KBM-7 (cell line): ENCODE measurements at regions not wholly inside any gene's neighbourhood (a gene's known extent, or its start where the extent isn't known, plus 50 kb on each side); places are given as distances from the start of the nearest gene placed in this dataset.
"Not testable (repeated sequence)": the region's sequence is repeated elsewhere in the genome, so short reads cannot be mapped to it uniquely, and the experiment has no call there.

Experiments
- DNase-seq: peaks from one replicate; pipeline ENCODE4 v3.0.0-alpha.2; 2015
- in situ Hi-C: fragments of 300-500 bp; cut with MboI; formaldehyde crosslinking; loops from 2 replicates; pipeline ENCODE4 v1.14.3; 2020; ENCODE audit warnings: low sequenced_read_pairs, low pct_unique_long_range_greater_than_20kb, mixed read lengths

DNA sequence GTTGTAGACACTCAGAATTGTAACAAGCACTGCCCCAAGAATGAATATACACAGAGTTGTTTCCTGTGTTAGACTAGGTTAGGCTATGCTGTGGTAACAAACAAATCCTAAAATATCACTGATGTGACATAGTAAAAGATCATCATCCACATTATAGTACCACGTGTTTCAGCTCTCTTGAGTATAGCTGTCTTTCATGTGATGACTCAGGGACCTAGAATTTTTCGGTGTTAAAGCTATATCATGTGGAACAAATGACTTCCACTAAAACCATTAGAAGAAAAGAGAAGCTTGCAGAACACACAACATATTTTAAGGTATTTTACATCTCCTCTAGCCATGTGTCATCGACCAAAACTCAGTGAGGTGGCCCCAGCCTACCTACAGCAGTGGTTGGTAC lies 307.9 kb upstream of the RBMS3 start:
- in situ Hi-C loops = no loop called here
- DNase-seq = no peak

DNA sequence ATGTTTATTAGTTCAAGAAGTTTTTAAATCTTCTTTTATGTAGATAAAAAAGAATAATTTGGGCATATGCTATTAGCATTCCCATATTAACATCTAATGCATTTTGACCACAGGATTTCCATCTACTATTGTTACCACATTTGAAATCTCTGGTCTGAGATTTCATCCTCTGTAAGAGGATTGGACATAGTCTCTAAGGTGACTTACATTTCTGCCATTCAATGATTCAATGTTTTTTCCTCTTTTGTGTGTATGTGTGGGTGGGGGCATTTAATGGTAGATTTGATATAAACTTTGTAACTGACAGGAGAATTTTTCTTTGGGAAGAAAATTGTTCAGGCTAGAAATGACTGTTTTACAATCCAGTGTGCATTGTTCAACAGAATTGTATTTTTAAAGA lies 307.3 kb upstream of the RBMS3 start:
- DNase-seq = no peak
- in situ Hi-C loops = no loop called here

DNA sequence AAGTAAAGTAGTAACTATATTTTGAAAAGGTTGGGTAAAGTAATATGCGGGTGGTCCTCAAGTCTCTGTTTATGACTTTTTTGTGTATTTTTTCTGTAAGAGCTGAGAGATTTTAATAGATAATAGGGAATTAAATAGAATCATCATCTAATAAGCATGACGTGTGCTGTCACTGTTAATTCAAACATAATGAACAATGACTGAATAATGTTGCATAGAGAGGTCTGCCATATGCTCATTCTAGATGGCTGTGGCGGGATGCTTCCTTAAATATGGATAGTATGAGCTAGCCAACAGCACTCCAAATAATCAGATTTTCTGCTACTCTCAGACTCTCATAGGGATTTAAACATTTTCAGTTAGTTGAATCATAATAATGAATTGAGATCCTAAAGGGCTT lies 302.8 kb upstream of the RBMS3 start:
- in situ Hi-C loops = no loop called here
- DNase-seq = no peak

DNA sequence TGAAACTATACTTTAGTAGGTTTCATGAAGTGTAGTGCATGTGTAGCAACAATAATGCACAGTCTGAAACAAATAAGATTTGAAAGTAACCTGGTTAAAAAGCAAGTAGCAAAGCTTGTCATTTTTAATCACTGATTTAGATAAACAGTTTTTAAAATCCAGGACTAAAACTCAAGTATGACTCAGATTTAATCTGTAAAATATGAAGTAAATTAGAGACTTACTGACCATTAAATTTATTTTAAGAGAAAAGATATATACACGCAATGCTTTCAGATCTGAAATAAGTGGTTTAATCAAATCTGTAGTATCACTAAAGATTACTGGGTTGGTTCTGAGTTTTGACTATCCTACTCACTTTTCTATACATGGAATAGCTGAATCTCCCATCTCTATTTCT lies 300.7 kb upstream of the RBMS3 start:
- in situ Hi-C loops = no loop called here
- no peak for DNase-seq

DNA sequence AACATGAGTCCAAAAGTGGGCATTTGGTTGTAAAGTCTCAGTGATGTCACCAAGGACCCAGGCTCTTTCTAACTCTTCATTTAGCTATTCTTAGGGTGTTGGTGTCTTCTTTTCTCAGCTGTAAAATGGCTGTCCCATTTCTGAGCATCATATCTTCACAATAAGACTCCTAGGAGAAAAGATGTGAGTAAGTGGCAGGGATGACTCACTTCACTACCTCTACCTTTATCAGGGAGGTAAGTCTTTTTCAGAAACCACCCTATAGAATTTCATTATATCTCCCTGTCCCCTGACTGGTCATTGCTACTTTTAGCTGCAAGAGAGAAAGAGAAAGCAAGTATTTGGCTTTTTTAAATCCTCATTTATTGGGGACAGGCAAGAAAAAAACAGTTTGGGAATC lies 300.2 kb upstream of the RBMS3 start:
- no peak for DNase-seq
- in situ Hi-C loops = no loop called here

DNA sequence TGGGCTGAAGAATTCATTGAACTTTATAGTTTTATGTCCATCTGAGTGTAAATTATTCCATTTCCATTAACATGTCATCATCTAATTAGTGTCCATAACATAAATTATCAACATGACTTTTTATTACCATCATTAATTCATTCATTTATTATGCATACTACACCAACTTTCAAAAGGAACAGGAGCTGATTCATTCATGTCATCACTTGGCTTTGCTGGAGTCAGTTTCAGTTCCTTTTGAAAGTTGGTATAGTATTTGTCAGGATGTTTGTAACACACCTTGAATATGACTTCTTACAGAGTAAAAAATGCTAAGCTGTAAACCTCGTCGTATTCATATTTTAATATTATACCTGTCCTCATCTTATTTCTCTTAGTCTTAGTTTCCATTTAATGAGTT lies 298.0 kb upstream of the RBMS3 start:
- in situ Hi-C loops = no loop called here
- no peak for DNase-seq

DNA sequence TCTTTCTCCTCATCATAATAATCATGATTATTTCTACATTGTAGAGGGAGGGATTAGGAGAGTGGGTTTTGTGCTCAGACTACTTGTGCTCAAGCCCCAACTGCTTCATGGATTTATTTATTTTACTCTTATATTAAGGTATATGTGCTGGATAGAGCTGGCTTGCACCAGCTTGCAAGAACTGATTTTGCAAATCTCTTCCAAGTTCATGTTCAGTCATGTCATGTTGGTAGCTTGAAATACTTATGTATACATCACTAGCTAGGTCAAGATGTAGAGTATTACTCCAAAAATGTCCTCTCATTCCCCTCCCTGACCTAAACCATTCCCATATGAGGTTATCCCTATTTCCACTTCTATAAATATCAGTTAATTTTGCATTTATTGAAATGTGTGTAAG lies 293.9 kb upstream of the RBMS3 start:
- no peak for DNase-seq
- in situ Hi-C loops = no loop called here

DNA sequence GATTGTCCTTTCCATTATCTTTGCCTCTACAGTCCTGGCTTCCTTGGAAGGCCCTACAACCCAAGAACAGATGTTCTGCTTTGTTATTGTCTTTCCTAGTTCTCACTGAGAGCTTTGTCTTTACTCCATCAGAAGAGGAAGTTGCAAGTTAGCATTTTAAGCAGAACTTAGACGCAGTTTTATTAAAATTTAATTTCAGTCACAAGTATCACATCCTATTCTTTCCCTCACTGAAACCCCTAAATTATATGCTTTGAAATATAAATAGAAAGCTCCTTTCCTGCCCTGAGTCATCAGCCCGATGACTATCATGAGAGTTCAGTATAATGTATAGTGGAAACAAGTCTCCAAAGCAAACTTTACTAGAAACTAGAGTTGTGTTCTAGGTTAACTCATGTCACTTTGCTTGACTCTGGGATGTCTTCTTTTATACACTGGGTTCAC lies 291.2 kb upstream of the RBMS3 start:
- DNase-seq = no peak
- in situ Hi-C loops = no loop called here

DNA sequence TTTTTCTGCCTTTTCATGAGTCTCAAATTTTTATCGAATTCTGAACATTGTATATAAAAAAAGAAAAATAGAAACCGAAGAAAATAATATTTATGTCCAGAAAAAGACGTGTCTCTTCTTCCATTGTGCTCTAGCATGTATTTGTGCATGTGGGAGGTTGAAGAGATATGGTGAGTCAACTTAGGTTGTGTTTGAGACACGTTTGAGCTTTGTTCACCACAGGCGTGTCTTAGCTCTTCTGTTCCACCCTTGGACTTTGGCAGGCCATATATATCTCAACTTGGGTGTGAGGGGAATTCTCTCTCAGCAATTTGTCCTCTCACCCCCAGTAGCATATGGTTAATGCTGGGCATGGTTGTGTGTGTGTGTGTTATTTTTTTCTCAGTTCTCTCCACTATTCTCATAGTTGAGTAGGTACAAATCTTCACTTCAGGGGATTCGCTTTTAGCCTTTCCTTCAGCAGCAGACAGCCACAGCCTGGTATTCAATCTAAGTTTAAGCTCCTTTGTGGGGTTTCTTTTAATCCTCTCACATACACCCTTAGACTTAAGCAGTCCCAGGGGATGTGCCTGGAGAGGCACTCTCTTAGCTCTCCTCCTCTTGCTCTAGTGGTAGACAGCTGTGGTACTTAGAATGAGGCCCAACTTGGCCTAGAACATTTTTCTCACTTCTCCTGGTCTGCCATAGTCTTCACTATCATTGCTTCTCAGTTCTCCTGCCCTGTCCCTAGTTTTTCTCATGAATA lies 286.5 kb upstream of the RBMS3 start:
- DNase-seq = no peak
- in situ Hi-C loops = no loop called here

DNA sequence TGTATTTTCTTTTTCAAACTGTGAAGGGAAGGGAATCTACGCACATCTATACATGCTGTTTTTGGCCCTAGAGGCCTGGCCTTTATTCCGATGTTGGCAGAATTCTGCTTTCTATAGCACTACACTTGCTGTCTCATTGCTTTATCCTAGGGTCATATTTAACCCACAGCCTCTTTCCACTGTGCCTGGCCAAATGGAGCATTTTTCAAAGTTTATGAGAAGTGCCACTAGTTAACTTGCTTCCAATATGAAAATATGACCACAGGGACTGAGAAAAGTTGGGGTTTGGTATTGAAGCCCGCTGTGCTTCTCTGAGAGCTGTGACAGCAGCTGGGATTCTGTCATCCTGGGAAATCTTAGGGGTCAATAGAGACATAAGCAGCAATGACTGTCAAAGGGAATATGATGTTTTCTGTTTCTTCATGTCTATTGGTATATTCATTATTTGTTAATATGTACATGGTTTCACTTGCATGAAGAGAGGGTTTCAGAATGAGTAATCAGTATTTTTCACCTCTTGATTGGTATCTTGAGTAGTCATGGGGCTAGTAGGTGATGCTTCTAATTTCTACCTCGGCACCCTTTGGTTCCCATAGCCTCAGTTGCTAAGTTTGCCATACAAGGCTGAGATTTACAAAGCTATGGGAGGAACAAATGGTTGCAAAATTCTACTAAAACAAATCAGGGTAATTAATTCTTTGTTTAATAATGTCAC lies 275.8 kb upstream of the RBMS3 start:
- in situ Hi-C loops = no loop called here

DNA sequence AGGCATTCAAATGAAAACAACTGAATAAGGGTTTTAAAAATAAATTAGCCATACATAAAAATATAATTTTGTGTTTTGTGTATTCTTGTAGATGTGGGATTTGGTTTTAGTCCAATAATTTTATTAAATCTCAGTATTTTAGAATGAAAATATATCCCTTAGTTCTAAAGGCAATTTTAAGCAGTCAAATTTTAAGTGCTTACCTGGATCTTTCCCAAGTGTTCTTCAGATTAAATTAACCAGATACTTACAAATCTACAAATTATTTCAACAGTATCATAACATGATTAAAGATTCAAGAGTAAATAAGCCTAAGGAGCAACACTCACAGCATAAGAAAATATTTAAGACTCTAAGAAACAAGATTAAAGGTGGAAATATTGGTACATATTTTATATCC lies 275.0 kb upstream of the RBMS3 start:
- DNase-seq = no peak
- in situ Hi-C loops = no loop called here

More for the DNA sequence above, 275.8 kb upstream of the RBMS3 start:
- DNase-seq = no peak

DNA sequence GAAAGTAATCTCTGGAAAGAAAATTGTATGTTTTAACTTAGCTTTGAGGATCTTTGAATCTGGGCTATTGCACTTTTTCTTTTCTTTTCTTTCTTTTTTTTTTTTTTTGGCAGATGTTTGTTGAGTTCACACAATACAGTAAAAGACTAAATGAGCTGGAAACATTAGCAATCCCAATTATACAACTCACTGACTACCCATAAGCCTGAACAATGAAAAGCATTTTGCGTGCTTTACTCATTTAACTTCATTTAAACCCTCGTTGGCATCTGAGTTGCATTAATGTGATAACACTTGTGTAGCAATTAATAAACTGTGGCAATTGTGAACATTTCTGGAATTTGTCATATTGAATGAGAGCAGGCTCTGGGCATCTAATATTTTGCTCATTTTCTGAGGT lies 269.4 kb upstream of the RBMS3 start:
- in situ Hi-C loops = no loop called here

DNA sequence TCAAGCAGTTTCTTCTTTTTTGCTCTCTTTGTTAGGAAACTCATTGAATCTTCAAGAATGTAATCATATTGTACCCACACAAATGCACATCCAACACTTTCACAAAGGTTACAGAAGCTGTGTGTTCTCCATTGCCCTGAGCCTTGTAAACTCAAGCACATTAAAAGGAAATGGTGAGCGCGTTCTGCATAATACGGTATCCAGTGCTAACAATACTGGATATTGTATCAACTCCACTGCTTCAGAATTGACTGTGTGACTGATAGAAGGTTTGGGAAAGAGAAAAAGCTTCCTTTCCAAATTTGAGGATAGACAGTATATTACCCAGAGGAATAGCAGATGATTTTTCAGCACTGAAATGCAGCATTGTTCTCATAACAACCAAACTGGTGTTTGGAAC lies 268.9 kb upstream of the RBMS3 start:
- in situ Hi-C loops = no loop called here
- DNase-seq = no peak

More for the DNA sequence above, 269.4 kb upstream of the RBMS3 start:
- no peak for DNase-seq

DNA sequence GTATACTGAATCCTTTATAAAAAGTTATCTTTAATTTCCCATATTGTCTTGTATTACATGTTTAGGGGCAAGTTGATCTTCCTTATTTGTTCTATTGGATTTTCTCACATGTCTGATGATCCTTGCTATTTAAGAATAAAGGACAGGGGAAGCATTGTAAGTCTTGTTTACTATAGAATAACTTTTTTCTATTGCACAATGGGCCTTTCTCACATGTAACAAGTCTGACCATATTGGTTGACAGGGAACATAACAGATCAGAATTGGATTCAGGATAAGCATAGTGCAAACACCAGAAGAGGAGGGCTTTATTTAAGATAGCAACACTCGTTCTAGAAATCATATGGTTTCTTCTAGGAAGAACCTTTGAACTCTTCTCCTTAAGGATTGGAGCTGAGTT lies 257.9 kb upstream of the RBMS3 start:
- no peak for DNase-seq
- in situ Hi-C loops = no loop called here

DNA sequence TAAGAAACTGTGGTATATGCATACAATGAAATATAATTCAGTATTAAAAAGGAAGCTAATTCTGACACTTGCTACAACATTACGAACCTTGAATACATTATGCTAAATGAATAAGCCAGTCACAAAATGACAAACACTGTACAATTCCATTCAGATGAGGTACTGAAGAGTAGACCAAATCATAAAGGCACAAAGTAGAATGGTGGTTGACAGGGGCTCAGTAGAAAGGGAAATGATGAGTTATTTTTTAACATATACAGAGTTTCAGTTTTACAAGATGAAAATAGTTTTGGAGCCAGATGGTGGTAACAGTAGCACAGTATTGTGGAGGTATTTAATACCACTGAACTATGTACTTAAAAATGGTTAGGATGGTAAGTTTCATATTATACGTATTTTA lies 254.6 kb upstream of the RBMS3 start:
- in situ Hi-C loops = no loop called here
- no peak for DNase-seq

DNA sequence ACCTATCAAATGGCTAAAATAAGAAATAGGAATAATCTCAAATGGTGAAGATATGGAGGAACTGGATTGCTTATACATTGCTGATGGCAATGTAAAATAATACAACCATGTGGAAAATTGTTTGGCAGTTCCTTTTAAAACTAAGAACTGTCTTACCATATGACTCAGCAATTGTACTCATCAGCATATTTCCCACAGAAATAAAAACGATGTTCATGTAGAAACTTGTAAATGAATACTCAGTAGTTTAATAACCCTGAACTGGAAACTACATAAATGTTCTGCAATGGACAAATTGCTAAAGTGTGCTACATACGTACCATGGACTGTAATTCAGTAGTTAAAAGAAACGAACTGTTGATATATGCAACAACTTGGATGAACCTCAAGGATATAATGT lies 253.9 kb upstream of the RBMS3 start:
- in situ Hi-C loops = no loop called here
- DNase-seq = no peak

DNA sequence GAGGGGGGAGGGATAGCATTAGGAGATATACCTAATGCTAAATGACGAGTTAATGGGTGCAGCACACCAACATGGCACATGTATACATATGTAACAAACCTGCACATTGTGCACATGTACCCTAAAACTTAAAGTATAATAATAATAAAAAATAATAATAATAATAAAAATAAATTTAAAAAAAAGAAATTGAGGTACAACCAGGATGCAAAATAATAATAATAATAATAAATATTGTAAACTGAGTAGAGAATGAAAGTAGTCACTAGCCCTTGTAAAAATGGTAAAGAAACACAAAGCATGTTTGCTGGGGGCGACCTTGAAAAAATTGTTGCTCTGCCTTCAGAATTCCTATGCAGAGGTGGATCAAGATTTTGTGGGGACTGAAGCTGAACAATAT lies 249.7 kb upstream of the RBMS3 start:
- in situ Hi-C loops = not testable (repeated sequence)

DNA sequence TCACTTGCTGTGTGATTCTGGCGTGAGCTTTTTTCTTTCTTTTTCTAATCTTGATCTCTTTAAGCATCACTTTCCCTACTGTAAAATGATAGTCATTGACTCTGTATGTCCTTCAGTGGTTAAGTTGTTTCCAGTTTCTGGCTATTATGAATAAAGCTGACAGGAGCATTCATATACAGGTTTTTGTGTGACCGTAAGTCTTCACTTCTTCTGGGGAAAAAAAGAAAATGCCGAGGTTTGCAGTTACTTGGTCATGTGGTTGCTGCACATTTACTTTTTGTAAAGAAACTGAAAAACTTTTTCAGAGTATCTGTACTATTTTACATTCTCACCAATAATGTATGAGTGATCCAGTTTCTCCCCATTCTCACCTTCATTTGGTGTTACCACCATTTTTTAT lies 247.4 kb upstream of the RBMS3 start:
- no peak for DNase-seq
- in situ Hi-C loops = no loop called here

More for the DNA sequence above, 249.7 kb upstream of the RBMS3 start:
- DNase-seq = not testable (repeated sequence)

DNA sequence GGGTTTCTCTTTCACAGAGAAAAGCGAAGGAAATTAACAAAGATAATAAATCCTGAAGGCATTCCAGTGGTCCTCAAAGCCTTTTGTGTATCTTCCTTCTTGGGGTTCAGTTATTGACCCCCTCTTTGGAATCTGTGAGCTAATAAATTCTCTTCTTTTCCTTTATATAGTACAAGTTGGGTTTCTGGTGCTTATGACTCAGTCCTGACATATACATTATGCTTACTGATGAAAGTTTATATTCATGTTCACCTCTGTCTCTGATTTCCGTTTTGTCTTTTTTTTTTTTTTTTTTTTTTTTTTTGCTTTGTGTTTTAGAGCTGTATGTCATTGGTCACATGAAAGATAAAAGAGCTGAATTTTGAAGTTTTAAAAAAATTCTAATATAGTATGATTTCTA lies 230.7 kb upstream of the RBMS3 start:
- in situ Hi-C loops = no loop called here
- no peak for DNase-seq

DNA sequence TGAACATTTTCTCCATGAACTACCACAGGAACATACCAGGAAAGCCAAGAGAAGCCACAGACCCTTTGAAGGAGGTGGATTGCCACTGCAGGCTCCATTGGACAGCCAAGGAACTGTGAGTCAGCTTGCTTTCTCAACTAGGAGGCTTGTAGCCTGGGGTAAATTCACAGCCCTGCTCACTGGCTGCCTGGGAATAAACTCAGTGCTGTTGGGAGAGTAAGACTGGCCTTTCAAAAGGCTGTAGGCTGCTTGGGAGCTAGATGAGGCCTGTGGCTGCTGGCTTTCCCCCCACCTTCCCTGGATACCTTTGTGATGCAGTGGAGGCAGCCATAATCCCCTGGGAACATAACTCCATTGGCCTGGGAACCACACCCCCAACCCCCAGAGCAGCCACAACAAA lies 223.5 kb upstream of the RBMS3 start:
- no peak for DNase-seq
- in situ Hi-C loops = no loop called here

DNA sequence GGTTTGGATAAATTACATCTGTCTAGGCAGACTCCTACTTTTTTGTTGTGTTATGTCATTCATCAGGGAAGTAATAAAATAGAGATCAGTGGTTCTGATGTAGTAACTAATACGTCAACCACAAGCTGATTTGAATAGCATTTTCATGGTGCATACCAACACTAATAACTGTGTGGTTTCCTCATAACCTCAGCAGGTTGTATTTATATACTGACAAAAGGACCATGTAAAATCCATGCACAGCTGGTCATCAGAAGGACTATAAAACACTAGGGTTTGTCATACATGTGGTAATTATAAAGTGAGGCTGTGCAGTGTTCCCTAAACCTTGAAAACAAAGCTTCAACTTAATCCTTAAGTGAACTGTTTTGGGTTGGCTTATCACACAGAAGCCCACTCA lies 216.8 kb upstream of the RBMS3 start:
- in situ Hi-C loops = no loop called here
- no peak for DNase-seq
